GM12878 (cell line): ENCODE measurements at regions not wholly inside any gene's neighbourhood (a gene's known extent, or its start where the extent isn't known, plus 50 kb on each side); places are given as distances from the start of the nearest gene placed in this dataset.

Experiments
- ATAC-seq: fragments of 200-7000 bp; cut with Tn5 transposase; 3 replicates; pipeline ENCODE4 v1.9.1; 2020; ENCODE audit warnings: mild to moderate bottlenecking, moderate library complexity
- BruUV-seq: library from RNA; stranded (reverse); fragments of 400-500 nt; replicated peaks from 2 replicates; lab custom pipeline; 2021; lab: Mats Ljungman, UMichigan
- CTCF ChIA-PET: fragments of 300-600 bp; sonication (Branson Sonifier 250); formaldehyde crosslinking; extraction: SDS; loops from one replicate; lab custom pipeline; 2021; ENCODE audit warnings: inconsistent platforms; lab: Yijun Ruan, JAX
- POLR2A ChIA-PET: fragments of 350-600 bp; formaldehyde crosslinking; extraction: SDS; loops from one replicate; lab custom pipeline; 2021; ENCODE audit warnings: inconsistent platforms; lab: Charles Lee
- RAD21 ChIA-PET: fragments of 300-600 bp; sonication (Branson Sonifier 250); formaldehyde crosslinking; loops from one replicate; lab custom pipeline; 2023; ENCODE audit warnings: antibody characterized with exemption; ENCODE audit not compliant: unreplicated experiment; lab: Charles Lee
- SMC1A ChIA-PET: fragments of 300-600 bp; sonication (Branson Sonifier 250); formaldehyde crosslinking; loops from one replicate; lab custom pipeline; 2023; ENCODE audit not compliant: unreplicated experiment, uncharacterized antibody; lab: Charles Lee
- DNase-seq: peaks from one replicate; pipeline ENCODE4 v3.0.0-alpha.2; 2011; ENCODE audit warnings: low read depth, low spot score
- FAIRE-seq: peaks from 3 replicates; lab custom pipeline; 2011; peaks lifted over from hg19 to GRCh38; lab: Jason Lieb, UNC
- H2AFZ ChIP-seq: 2 replicates; pipeline ENCODE4 v1.6.0; 2011; ENCODE audit warnings: low read depth, low read length, control low read depth; ENCODE audit not compliant: control insufficient read depth
- H3K27ac ChIP-seq: 2 replicates; pipeline ENCODE4 v1.5.1; 2011; ENCODE audit warnings: control low read depth; ENCODE audit not compliant: control insufficient read depth, insufficient read depth
- H3K27me3 ChIP-seq, 2 experiments: replicated peaks in 1 of 2; 2 replicates each; pipeline versions ENCODE4 v1.6.0 to v1.6.1; 2011; ENCODE audit warnings: low read length in 1 of 2; ENCODE audit not compliant: control insufficient read depth in 2 of 2, insufficient read depth in 2 of 2
- H3K36me3 ChIP-seq, 2 experiments: 2 replicates each; pipeline ENCODE4 v1.5.1; 2011; ENCODE audit warnings: low read length in 1 of 2; ENCODE audit not compliant: control insufficient read depth in 2 of 2, insufficient read depth in 2 of 2
- H3K4me1 ChIP-seq: 2 replicates; pipeline ENCODE4 v1.6.1; 2011; ENCODE audit warnings: mild to moderate bottlenecking, low read length, moderate library complexity, mixed read lengths; ENCODE audit not compliant: control insufficient read depth, insufficient read depth
- H3K4me2 ChIP-seq: 2 replicates; pipeline ENCODE4 v1.6.0; 2011; ENCODE audit warnings: control low read depth; ENCODE audit not compliant: control insufficient read depth, insufficient read depth
- H3K4me3 ChIP-seq: fragments of 200-600 bp; sonication (generic); 2 replicates; pipeline ENCODE4 v1.5.1; 2016
- H3K79me2 ChIP-seq: 2 replicates; pipeline ENCODE4 v1.6.0; 2011; ENCODE audit warnings: low read length; ENCODE audit not compliant: control insufficient read depth, insufficient read depth
- H3K9ac ChIP-seq: 2 replicates; pipeline ENCODE4 v1.8.0; 2011; ENCODE audit warnings: low read length, control low read depth, mixed read lengths; ENCODE audit not compliant: control insufficient read depth, insufficient read depth
- H3K9me3 ChIP-seq: replicated peaks from 3 replicates; pipeline ENCODE4 v1.5.1; 2011; ENCODE audit warnings: mild to moderate bottlenecking, low read length; ENCODE audit not compliant: control insufficient read depth, insufficient read depth
- H4K20me1 ChIP-seq: 2 replicates; pipeline ENCODE4 v1.6.0; 2011; ENCODE audit not compliant: control insufficient read depth, insufficient read depth
- CBX3 ChIP-seq: fragments of 200-600 bp; sonication (generic); IDR thresholded peaks from 2 replicates; pipeline ENCODE4 v1.6.1; 2016; ENCODE audit warnings: low read depth, borderline replicate concordance
- ELK1 ChIP-seq: IDR thresholded peaks from 2 replicates; pipeline ENCODE4 v1.6.1; 2012; ENCODE audit warnings: low read depth, low read length, improper control_type of control experiment
- FOS ChIP-seq: IDR thresholded peaks from 3 replicates; pipeline ENCODE4 v1.6.1; 2011; ENCODE audit warnings: borderline replicate concordance; ENCODE audit not compliant: insufficient read length; ENCODE audit errors: extremely low read depth
- SMAD1 ChIP-seq: fragments of 450-650 bp; IDR thresholded peaks from 2 replicates; pipeline ENCODE4 v1.6.1; 2018; ENCODE audit warnings: mild to moderate bottlenecking, low read depth; ENCODE audit not compliant: partially characterized antibody
- WGBS: methylation state at CpG from one replicate; pipeline ENCODE4 v1.1.6; 2016; ENCODE audit warnings: low lambda C conversion rate; ENCODE audit not compliant: insufficient replicate concordance, insufficient coverage; ENCODE audit errors: missing lambda C conversion rate; 5-methylcytosine and 5-hydroxymethylcytosine counted together
- in situ Hi-C: fragments of 300-500 bp; cut with MboI; formaldehyde crosslinking; loops from 9 replicates; pipeline ENCODE4 v1.14.3; 2018; ENCODE audit warnings: mixed read lengths
- intact Hi-C: fragments of 100-400 bp; cut with micrococcal nuclease; formaldehyde crosslinking; loops from one replicate; pipeline ENCODE4 v1.14.2; 2022; ENCODE audit not compliant: unreplicated experiment
- TF ChIP-seq, protein P1 (sequence below): fragments of 450-650 bp; formaldehyde crosslinking; IDR thresholded peaks from 2 replicates; pipeline ENCODE4 v1.4.0; 2022; ENCODE audit warnings: mild to moderate bottlenecking, moderate library complexity

DNA sequence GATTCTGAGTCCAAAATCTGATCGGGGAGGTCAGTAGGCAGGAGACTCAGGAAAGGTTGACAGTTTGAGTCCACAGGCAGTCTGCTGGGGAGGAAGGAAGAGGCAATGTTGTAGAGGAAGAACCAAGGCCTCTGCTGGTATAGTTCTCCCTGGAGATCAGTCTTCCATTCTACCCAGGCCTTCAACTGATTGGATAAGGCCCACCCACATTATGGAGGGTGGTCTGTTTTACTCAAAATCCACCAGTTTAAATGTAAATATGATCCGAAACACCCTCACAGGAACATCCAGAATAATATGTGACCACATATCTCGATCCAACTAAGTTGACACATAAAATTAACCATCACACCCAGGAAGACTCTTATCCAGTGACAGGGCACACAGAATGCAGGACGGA is 425.3 kb upstream of the ZMIZ1 start:
- CTCF ChIA-PET: no interaction called here
- intact Hi-C loops (no loop called here), in situ Hi-C loops (no loop called here)
- Histone ChIP-seq H3K79me2 (no peaks in the 10 kb centered on the region), H3K27me3 (no peaks in the 10 kb centered on the region; a peak in 1 of 4 replicates), H3K4me2 (no peak overlapping the region), H3K4me1 (no peaks in the 10 kb centered on the region), H4K20me1 (no peaks in the 10 kb centered on the region), H2AFZ (no peak overlapping the region), H3K9me3 (no peaks in the 10 kb centered on the region; the same call in 2 of the 3 replicates), H3K4me3 (no peak overlapping the region), H3K9ac (no peak overlapping the region), H3K36me3 (no peaks in the 10 kb centered on the region), H3K27ac (no peak overlapping the region)
- no TSS peak for BruUV-seq
- FAIRE-seq (no peak), DNase-seq (no peak), ATAC-seq (no peak)
- RAD21 ChIA-PET: no interaction called here
- 10% methylated on average over 4 of the region's 4 CpGs for WGBS
- SMC1A ChIA-PET: no interaction called here
- TF ChIP-seq CBX3: no peak
- TF ChIP-seq, protein P1, sequence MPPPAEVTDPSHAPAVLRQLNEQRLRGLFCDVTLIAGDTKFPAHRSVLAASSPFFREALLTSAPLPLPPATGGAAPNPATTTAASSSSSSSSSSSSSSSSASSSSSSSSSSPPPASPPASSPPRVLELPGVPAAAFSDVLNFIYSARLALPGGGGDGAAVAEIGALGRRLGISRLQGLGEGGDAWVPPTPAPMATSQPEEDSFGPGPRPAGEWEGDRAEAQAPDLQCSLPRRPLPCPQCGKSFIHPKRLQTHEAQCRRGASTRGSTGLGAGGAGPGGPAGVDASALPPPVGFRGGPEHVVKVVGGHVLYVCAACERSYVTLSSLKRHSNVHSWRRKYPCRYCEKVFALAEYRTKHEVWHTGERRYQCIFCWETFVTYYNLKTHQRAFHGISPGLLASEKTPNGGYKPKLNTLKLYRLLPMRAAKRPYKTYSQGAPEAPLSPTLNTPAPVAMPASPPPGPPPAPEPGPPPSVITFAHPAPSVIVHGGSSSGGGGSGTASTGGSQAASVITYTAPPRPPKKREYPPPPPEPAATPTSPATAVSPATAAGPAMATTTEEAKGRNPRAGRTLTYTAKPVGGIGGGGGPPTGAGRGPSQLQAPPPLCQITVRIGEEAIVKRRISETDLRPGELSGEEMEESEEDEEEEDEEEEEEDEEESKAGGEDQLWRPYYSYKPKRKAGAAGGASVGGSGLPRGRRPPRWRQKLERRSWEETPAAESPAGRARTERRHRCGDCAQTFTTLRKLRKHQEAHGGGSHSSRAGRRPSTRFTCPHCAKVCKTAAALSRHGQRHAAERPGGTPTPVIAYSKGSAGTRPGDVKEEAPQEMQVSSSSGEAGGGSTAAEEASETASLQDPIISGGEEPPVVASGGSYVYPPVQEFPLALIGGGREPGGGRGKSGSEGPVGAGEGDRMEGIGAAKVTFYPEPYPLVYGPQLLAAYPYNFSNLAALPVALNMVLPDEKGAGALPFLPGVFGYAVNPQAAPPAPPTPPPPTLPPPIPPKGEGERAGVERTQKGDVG (CRISPR knock-in tag): no peak
- TF ChIP-seq FOS: no peak
- no peak for TF ChIP-seq ELK1
- TF ChIP-seq SMAD1: no peak
- POLR2A ChIA-PET: no interaction called here
